Neural cell (in vitro differentiated cells): ENCODE measurements at regions not wholly inside any gene's neighbourhood (a gene's known extent, or its start where the extent isn't known, plus 50 kb on each side); places are given as distances from the start of the nearest gene placed in this dataset.

Source experiments
- H2AFZ ChIP-seq: fragments of 200-600, 300-800 bp; sonication (generic), shearing (Covaris generic); 2 replicates; pipeline ENCODE4 v1.6.0; 2014; ENCODE audit warnings: low read depth, mild to moderate bottlenecking, antibody characterized with exemption, low read length, moderate library complexity
- H3F3A ChIP-seq: fragments of 200-600 bp; shearing (Covaris generic); 2 replicates; pipeline ENCODE4 v1.6.1; 2016; ENCODE audit warnings: mild to moderate bottlenecking, moderate library complexity, mixed read lengths, antibody characterized with exemption, low read length; ENCODE audit not compliant: insufficient read depth, poor library complexity, severe bottlenecking
- H3K27ac ChIP-seq: fragments of 200-600, 300-800 bp; sonication (generic), shearing (Covaris generic); 2 replicates; pipeline ENCODE4 v1.5.1; 2014; ENCODE audit warnings: mild to moderate bottlenecking, low read length, moderate library complexity
- H3K27me3 ChIP-seq: fragments of 300-800, 200-600 bp; sonication (generic), shearing (Covaris generic); 2 replicates; pipeline ENCODE4 v1.6.0; 2014; ENCODE audit warnings: mild to moderate bottlenecking, low read depth, low read length, moderate library complexity; ENCODE audit not compliant: insufficient read depth
- H3K36me3 ChIP-seq: fragments of 300-800, 200-600 bp; sonication (generic), shearing (Covaris generic); 2 replicates; pipeline ENCODE4 v1.5.1; 2014; ENCODE audit warnings: mild to moderate bottlenecking, antibody characterized with exemption, low read length, moderate library complexity; ENCODE audit not compliant: insufficient read depth
- H3K4me2 ChIP-seq: fragments of 300-800, 200-600 bp; sonication (generic), shearing (Covaris generic); 2 replicates; pipeline ENCODE4 v1.6.0; 2014; ENCODE audit warnings: mild to moderate bottlenecking, low read length
- H3K4me3 ChIP-seq: fragments of 300-800, 200-600 bp; sonication (generic), shearing (Covaris generic); 2 replicates; pipeline ENCODE4 v1.5.1; 2014; ENCODE audit warnings: mild to moderate bottlenecking, low read length, moderate library complexity
- H3K79me2 ChIP-seq: fragments of 200-600 bp; shearing (Covaris generic); replicated peaks from 2 replicates; pipeline ENCODE4 v1.6.0; 2014; ENCODE audit warnings: mild to moderate bottlenecking, low read length, moderate library complexity; ENCODE audit not compliant: insufficient read depth
- H3K9ac ChIP-seq: fragments of 300-800, 200-600 bp; sonication (generic), shearing (Covaris generic); 2 replicates; pipeline ENCODE4 v1.6.1; 2016; ENCODE audit warnings: mild to moderate bottlenecking, low read length, mixed read lengths
- H3K9me2 ChIP-seq: fragments of 200-600 bp; shearing (Covaris generic); 2 replicates; pipeline ENCODE4 v1.6.1; 2016; ENCODE audit warnings: mild to moderate bottlenecking, low read length, mixed read lengths; ENCODE audit not compliant: insufficient read depth
- H3K9me3 ChIP-seq: fragments of 200-600, 300-800 bp; sonication (generic), shearing (Covaris generic); 2 replicates; pipeline ENCODE4 v1.6.1; 2016; ENCODE audit warnings: mild to moderate bottlenecking, mixed run types, low read length, moderate library complexity, mixed read lengths
- H4K20me1 ChIP-seq: fragments of 200-600 bp; shearing (Covaris generic); 2 replicates; pipeline ENCODE4 v1.6.1; 2016; ENCODE audit warnings: mild to moderate bottlenecking, mixed run types; ENCODE audit not compliant: insufficient read depth
- EP300 ChIP-seq: fragments of 450-650 bp; conservative IDR thresholded peaks from 2 replicates; pipeline ENCODE4 v1.6.1; 2014; ENCODE audit warnings: antibody characterized with exemption, mild to moderate bottlenecking, moderate library complexity; ENCODE audit not compliant: poor library complexity, severe bottlenecking
- EZH2 ChIP-seq: fragments of 200-600, 300-800 bp; shearing (Covaris generic), sonication (generic); IDR thresholded peaks from 2 replicates; pipeline ENCODE4 v1.6.1; 2014; ENCODE audit warnings: antibody characterized with exemption, low read length, borderline replicate concordance, mild to moderate bottlenecking; ENCODE audit not compliant: insufficient read depth, poor library complexity, severe bottlenecking
- MXI1 ChIP-seq: fragments of 450-650 bp; conservative IDR thresholded peaks from 2 replicates; pipeline ENCODE4 v1.6.1; 2014; ENCODE audit warnings: antibody characterized with exemption, mild to moderate bottlenecking; ENCODE audit not compliant: poor library complexity, severe bottlenecking
- POLR2AphosphoS5 ChIP-seq: IDR thresholded peaks from 2 replicates; pipeline ENCODE4 v1.6.1; 2012
- RAD21 ChIP-seq: fragments of 450-650 bp; conservative IDR thresholded peaks from 2 replicates; pipeline ENCODE4 v1.6.1; 2014; ENCODE audit warnings: antibody characterized with exemption, mild to moderate bottlenecking, moderate library complexity
- SMC3 ChIP-seq: fragments of 450-650 bp; conservative IDR thresholded peaks from 2 replicates; pipeline ENCODE4 v1.6.1; 2014; ENCODE audit warnings: antibody characterized with exemption, mild to moderate bottlenecking, moderate library complexity; ENCODE audit not compliant: poor library complexity
- TAF1 ChIP-seq: IDR thresholded peaks from 2 replicates; pipeline ENCODE4 v1.6.1; 2012; ENCODE audit warnings: low read depth
- TF ChIP-seq, protein P1 (sequence below): fragments of 450-650 bp; IDR thresholded peaks from 2 replicates; pipeline ENCODE4 v1.5.1; 2014; ENCODE audit warnings: antibody characterized with exemption, mild to moderate bottlenecking, moderate library complexity; ENCODE audit not compliant: poor library complexity, severe bottlenecking
- TF ChIP-seq, protein P2 (sequence below): IDR thresholded peaks from 2 replicates; pipeline ENCODE4 v1.6.1; 2012; ENCODE audit warnings: borderline replicate concordance

DNA sequence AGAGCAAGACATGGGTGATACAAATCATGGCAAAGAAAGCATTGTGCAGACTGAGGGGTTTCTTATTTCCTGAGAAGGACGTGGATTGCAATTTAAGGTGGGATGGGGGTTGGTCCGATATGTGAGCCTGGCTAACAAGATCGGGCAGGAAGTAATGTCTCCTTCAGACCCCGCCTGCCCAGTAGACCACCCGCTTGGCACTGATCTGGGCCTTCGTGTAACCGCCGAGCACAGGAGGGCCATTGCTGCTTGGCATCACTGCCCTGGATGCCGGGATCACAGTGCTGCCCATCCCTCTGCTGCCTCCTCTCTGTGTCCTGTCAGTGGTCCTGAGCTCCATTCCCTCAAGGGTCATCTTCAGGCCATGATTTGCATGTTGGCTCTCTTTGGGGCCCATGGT lies 214.6 kb upstream of the ZNF32 start:
- Histone ChIP-seq H3K4me2 (no peak overlapping the region), H3K4me3 (no peak overlapping the region), H3K79me2 (no peaks in the 10 kb centered on the region), H3K9me3 (no peaks in the 10 kb centered on the region), H3K9me2 (no peaks in the 10 kb centered on the region), H3K27me3 (no peaks in the 10 kb centered on the region), H4K20me1 (no peaks in the 10 kb centered on the region), H3K36me3 (no peaks in the 10 kb centered on the region), H3K9ac (no peak overlapping the region), H2AFZ (no peak overlapping the region), H3K27ac (no peak overlapping the region), H3F3A (no peaks in the 10 kb centered on the region)
- TF ChIP-seq MXI1 = no peak
- no peak for TF ChIP-seq POLR2AphosphoS5
- TF ChIP-seq, protein P1, sequence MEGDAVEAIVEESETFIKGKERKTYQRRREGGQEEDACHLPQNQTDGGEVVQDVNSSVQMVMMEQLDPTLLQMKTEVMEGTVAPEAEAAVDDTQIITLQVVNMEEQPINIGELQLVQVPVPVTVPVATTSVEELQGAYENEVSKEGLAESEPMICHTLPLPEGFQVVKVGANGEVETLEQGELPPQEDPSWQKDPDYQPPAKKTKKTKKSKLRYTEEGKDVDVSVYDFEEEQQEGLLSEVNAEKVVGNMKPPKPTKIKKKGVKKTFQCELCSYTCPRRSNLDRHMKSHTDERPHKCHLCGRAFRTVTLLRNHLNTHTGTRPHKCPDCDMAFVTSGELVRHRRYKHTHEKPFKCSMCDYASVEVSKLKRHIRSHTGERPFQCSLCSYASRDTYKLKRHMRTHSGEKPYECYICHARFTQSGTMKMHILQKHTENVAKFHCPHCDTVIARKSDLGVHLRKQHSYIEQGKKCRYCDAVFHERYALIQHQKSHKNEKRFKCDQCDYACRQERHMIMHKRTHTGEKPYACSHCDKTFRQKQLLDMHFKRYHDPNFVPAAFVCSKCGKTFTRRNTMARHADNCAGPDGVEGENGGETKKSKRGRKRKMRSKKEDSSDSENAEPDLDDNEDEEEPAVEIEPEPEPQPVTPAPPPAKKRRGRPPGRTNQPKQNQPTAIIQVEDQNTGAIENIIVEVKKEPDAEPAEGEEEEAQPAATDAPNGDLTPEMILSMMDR = no peak
- TF ChIP-seq SMC3 = no peak
- TF ChIP-seq, protein P2, sequence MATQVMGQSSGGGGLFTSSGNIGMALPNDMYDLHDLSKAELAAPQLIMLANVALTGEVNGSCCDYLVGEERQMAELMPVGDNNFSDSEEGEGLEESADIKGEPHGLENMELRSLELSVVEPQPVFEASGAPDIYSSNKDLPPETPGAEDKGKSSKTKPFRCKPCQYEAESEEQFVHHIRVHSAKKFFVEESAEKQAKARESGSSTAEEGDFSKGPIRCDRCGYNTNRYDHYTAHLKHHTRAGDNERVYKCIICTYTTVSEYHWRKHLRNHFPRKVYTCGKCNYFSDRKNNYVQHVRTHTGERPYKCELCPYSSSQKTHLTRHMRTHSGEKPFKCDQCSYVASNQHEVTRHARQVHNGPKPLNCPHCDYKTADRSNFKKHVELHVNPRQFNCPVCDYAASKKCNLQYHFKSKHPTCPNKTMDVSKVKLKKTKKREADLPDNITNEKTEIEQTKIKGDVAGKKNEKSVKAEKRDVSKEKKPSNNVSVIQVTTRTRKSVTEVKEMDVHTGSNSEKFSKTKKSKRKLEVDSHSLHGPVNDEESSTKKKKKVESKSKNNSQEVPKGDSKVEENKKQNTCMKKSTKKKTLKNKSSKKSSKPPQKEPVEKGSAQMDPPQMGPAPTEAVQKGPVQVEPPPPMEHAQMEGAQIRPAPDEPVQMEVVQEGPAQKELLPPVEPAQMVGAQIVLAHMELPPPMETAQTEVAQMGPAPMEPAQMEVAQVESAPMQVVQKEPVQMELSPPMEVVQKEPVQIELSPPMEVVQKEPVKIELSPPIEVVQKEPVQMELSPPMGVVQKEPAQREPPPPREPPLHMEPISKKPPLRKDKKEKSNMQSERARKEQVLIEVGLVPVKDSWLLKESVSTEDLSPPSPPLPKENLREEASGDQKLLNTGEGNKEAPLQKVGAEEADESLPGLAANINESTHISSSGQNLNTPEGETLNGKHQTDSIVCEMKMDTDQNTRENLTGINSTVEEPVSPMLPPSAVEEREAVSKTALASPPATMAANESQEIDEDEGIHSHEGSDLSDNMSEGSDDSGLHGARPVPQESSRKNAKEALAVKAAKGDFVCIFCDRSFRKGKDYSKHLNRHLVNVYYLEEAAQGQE = no peak
- no peak for TF ChIP-seq RAD21
- no peak for TF ChIP-seq EZH2
- TF ChIP-seq TAF1 = no peak
- TF ChIP-seq EP300 = no peak

DNA sequence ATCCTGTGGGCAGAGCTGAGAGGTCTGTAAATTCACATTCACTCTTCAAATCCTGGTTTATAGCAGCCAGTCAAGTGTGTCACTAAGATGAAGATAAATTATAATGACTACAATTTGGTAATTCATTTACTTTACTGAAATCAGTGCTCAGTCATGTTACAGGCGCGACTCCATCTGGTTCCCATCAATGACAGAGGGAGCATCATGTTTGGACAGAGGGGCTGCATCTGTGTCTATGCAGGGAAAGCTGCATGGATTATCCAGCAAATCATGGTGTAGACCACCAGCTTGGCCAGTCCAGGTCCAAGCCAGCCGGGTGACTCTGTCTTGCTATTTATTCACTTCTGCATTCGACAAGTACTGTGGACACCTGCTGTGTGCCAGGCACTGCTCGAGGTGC lies 214.1 kb upstream of the ZNF32 start:
- no peaks in the 10 kb centered on the region for H3K9me3 ChIP-seq
- H3F3A ChIP-seq = no peaks in the 10 kb centered on the region
- H3K9me2 ChIP-seq = no peaks in the 10 kb centered on the region
- TF ChIP-seq EZH2 = no peak
- no peak for TF ChIP-seq POLR2AphosphoS5
- TF ChIP-seq EP300 = no peak
- TF ChIP-seq, protein P1 = no peak
- no peak for TF ChIP-seq RAD21
- TF ChIP-seq, protein P2 = no peak
- no peak for TF ChIP-seq SMC3
- TF ChIP-seq TAF1 = no peak
- TF ChIP-seq MXI1 = no peak
- H4K20me1 ChIP-seq = no peaks in the 10 kb centered on the region
- no peaks in the 10 kb centered on the region for H3K79me2 ChIP-seq
- no peaks in the 10 kb centered on the region for H3K27me3 ChIP-seq
- H3K9ac ChIP-seq = no peak overlapping the region
- H3K4me3 ChIP-seq = no peak overlapping the region
- H2AFZ ChIP-seq = no peak overlapping the region
- H3K36me3 ChIP-seq = no peaks in the 10 kb centered on the region
- no peak overlapping the region for H3K4me2 ChIP-seq
- no peak overlapping the region for H3K27ac ChIP-seq
